SK-N-SH (cell line): ENCODE measurements at regions not wholly inside any gene's neighbourhood (a gene's known extent, or its start where the extent isn't known, plus 50 kb on each side); places are given as distances from the start of the nearest gene placed in this dataset.

ENCODE experiments used
- CTCF ChIA-PET: fragments of 300-600, 350-600 bp; formaldehyde crosslinking; extraction: SDS; loops from one replicate; lab custom pipeline; 2021; lab: Yijun Ruan, JAX
- POLR2A ChIA-PET: fragments of 350-600 bp; sonication (Branson Sonifier 250); formaldehyde crosslinking; extraction: SDS; loops from one replicate; lab custom pipeline; 2020; ENCODE audit warnings: antibody characterized with exemption, inconsistent platforms; lab: Yijun Ruan, JAX
- DNase-seq: peaks from one replicate; pipeline ENCODE4 v3.0.0; 2012
- H2AFZ ChIP-seq: fragments of 200-600 bp; sonication (generic); 2 replicates; pipeline ENCODE4 v1.8.1; 2016; ENCODE audit warnings: antibody characterized with exemption, mild to moderate bottlenecking, low read depth
- H3F3A ChIP-seq: fragments of 200-600 bp; sonication (generic); replicated peaks from 2 replicates; pipeline ENCODE3; 2016; ENCODE audit warnings: antibody characterized with exemption, mild to moderate bottlenecking; ENCODE audit not compliant: insufficient read depth
- H3K27ac ChIP-seq, 2 experiments: fragments of 200-500 bp in 1 of 2; fragments of 200-600 bp in 1 of 2; sonication (Bioruptor generic) in 1 of 2; sonication (generic), shearing (Covaris generic) in 1 of 2; 2 replicates each; pipeline versions ENCODE4 v1.5.1 to v1.6.1; 2014 to 2016; ENCODE audit warnings: low read depth in 2 of 2, inconsistent platforms in 1 of 2, low read length in 1 of 2, mild to moderate bottlenecking in 1 of 2, mixed read lengths in 1 of 2
- H3K27me3 ChIP-seq: fragments of 200-600 bp; sonication (generic), shearing (Covaris generic); 2 replicates; pipeline ENCODE4 v1.6.1; 2016; ENCODE audit warnings: mixed run types; ENCODE audit not compliant: insufficient read depth
- H3K36me3 ChIP-seq, 2 experiments: fragments of 200-500 bp in 1 of 2; fragments of 200-600 bp in 1 of 2; sonication (Bioruptor generic) in 1 of 2; sonication (generic) in 1 of 2; replicated peaks in 1 of 2; 2 replicates each; pipeline versions ENCODE3 to v1.5.1; 2014 to 2016; ENCODE audit warnings: low read length in 1 of 2, mild to moderate bottlenecking in 1 of 2; ENCODE audit not compliant: insufficient read depth in 2 of 2, control insufficient read depth in 1 of 2
- H3K4me1 ChIP-seq, 2 experiments: fragments of 200-500 bp in 1 of 2; fragments of 200-600 bp in 1 of 2; sonication (Bioruptor generic) in 1 of 2; sonication (generic), shearing (Covaris generic) in 1 of 2; 2 replicates each; pipeline versions ENCODE4 v1.5.1 to v1.6.1; 2014 to 2016; ENCODE audit warnings: low read depth in 1 of 2, low read length in 1 of 2, mixed run types in 1 of 2; ENCODE audit not compliant: insufficient read depth in 2 of 2, control insufficient read depth in 1 of 2
- H3K4me2 ChIP-seq: fragments of 200-600 bp; sonication (generic), shearing (Covaris generic); 2 replicates; pipeline ENCODE4 v1.6.1; 2017; ENCODE audit warnings: mixed run types
- H3K4me3 ChIP-seq, 2 experiments: fragments of 200-500 bp in 1 of 2; fragments of 200-600 bp in 1 of 2; sonication (Bioruptor generic) in 1 of 2; sonication (generic), shearing (Covaris generic) in 1 of 2; 2 replicates each; pipeline versions ENCODE4 v1.5.1 to v1.8.1; 2014 to 2016; ENCODE audit warnings: low read depth in 2 of 2, inconsistent platforms in 1 of 2, low read length in 1 of 2, mild to moderate bottlenecking in 1 of 2, mixed read lengths in 1 of 2, moderate library complexity in 1 of 2
- H3K79me2 ChIP-seq: fragments of 200-600 bp; sonication (generic); 2 replicates; pipeline ENCODE4 v1.8.1; 2017; ENCODE audit warnings: mild to moderate bottlenecking; ENCODE audit not compliant: insufficient read depth
- H3K9ac ChIP-seq: fragments of 200-600 bp; sonication (generic); 2 replicates; pipeline ENCODE4 v1.6.1; 2017; ENCODE audit warnings: mixed run types
- H3K9me2 ChIP-seq: fragments of 200-600 bp; sonication (generic); 2 replicates; pipeline ENCODE4 v1.6.1; 2017; ENCODE audit warnings: mixed run types
- H3K9me3 ChIP-seq: fragments of 200-600 bp; sonication (generic); 2 replicates; pipeline ENCODE4 v1.6.1; 2017; ENCODE audit warnings: mixed run types, mild to moderate bottlenecking, moderate library complexity
- H4K20me1 ChIP-seq: fragments of 200-600 bp; sonication (generic); 2 replicates; pipeline ENCODE4 v1.6.1; 2017; ENCODE audit warnings: mild to moderate bottlenecking, mixed run types; ENCODE audit not compliant: insufficient read depth
- EP300 ChIP-seq, 2 experiments: IDR thresholded peaks; 2 replicates each; pipeline versions ENCODE4 v1.4.0 to v1.6.1; 2012; ENCODE audit warnings: borderline replicate concordance in 1 of 2, low read depth in 1 of 2, low read length in 1 of 2
- EZH2phosphoT487 ChIP-seq: fragments of 200-600 bp; sonication (generic); IDR thresholded peaks from 2 replicates; pipeline ENCODE4 v1.6.1; 2017; ENCODE audit warnings: low read depth, mixed run types, mild to moderate bottlenecking, antibody characterized with exemption, moderate library complexity, borderline replicate concordance
- FOXM1 ChIP-seq: IDR thresholded peaks from 2 replicates; pipeline ENCODE4 v1.4.0; 2012; ENCODE audit warnings: low read depth, mild to moderate bottlenecking
- GABPA ChIP-seq: IDR thresholded peaks from 2 replicates; pipeline ENCODE4 v1.4.0; 2012; ENCODE audit warnings: low read depth, mild to moderate bottlenecking
- GATA2 ChIP-seq: sonication (generic); formaldehyde crosslinking; IDR thresholded peaks from 2 replicates; pipeline ENCODE4 v1.5.0; 2020; ENCODE audit warnings: mild to moderate bottlenecking, missing genetic modification reagents
- IRF3 ChIP-seq: fragments of 150-350 bp; IDR thresholded peaks from 2 replicates; pipeline ENCODE4 v1.6.1; 2016; ENCODE audit warnings: mild to moderate bottlenecking, low read depth, low read length
- MEF2A ChIP-seq: IDR thresholded peaks from 2 replicates; pipeline ENCODE4 v1.4.0; 2012; ENCODE audit warnings: low read depth, borderline replicate concordance
- MXI1 ChIP-seq: IDR thresholded peaks from 2 replicates; pipeline ENCODE4 v1.6.1; 2012; ENCODE audit warnings: mild to moderate bottlenecking, low read depth, low read length, improper control_type of control experiment
- RCOR1 ChIP-seq: fragments of 150-350 bp; IDR thresholded peaks from 2 replicates; pipeline ENCODE4 v1.6.1; 2017; ENCODE audit warnings: antibody characterized with exemption, low read length
- REST ChIP-seq: IDR thresholded peaks from 2 replicates; pipeline ENCODE4 v1.6.1; 2012; ENCODE audit warnings: mild to moderate bottlenecking, low read depth, low read length, moderate library complexity
- SIN3A ChIP-seq: IDR thresholded peaks from 2 replicates; pipeline ENCODE4 v1.6.1; 2012; ENCODE audit warnings: low read depth, mild to moderate bottlenecking, low read length, moderate library complexity, borderline replicate concordance
- SMC3 ChIP-seq: IDR thresholded peaks from 2 replicates; pipeline ENCODE4 v1.6.1; 2012; ENCODE audit warnings: low read depth, low read length, improper control_type of control experiment
- TAF1 ChIP-seq: IDR thresholded peaks from 2 replicates; pipeline ENCODE4 v1.6.1; 2012; ENCODE audit warnings: low read depth, mild to moderate bottlenecking, low read length, moderate library complexity, borderline replicate concordance
- USF2 ChIP-seq: fragments of 150-350 bp; IDR thresholded peaks from 2 replicates; pipeline ENCODE4 v1.6.1; 2017; ENCODE audit warnings: antibody characterized with exemption, low read length, low read depth, borderline replicate concordance
- WGBS: methylation state at CpG from one replicate; pipeline ENCODE4 v1.1.6; 2017; ENCODE audit warnings: low lambda C conversion rate; 5-methylcytosine and 5-hydroxymethylcytosine counted together

- ChIA-PET CTCF (no interaction called here), POLR2A (no interaction called here)
- WGBS: 59% methylated on average over 3 of the region's 3 CpGs
Measured at GRCh38 chr9:109597496-109597895, 99.4 kb upstream of the PTPN3 start.

More at GRCh38 chr9:109597496-109597895, 99.4 kb upstream of the PTPN3 start:
- no peak overlapping the region for H3K27ac ChIP-seq
- H3K36me3 ChIP-seq: no peaks in the 10 kb centered on the region
- H3K4me2 ChIP-seq: no peak overlapping the region
- no peak overlapping the region for H3K9ac ChIP-seq
- H3K4me1 ChIP-seq: no peaks in the 10 kb centered on the region
- TF ChIP-seq REST: no peak
- no peak for TF ChIP-seq GABPA
- TF ChIP-seq SIN3A: no peak
- no peak for TF ChIP-seq IRF3
- no peak for TF ChIP-seq EZH2phosphoT487
- TF ChIP-seq MEF2A: no peak
- TF ChIP-seq SMC3: no peak
- TF ChIP-seq RCOR1: no peak
- no peak for TF ChIP-seq FOXM1
- TF ChIP-seq GATA2 (CRISPR knock-in tag): no peak
- no peak for TF ChIP-seq EP300 (IDR thresholded peaks at IDR 0.05; ENCODE audit: borderline replicate concordance in 1 of 2, low read depth in 1 of 2, low read length in 1 of 2)
- no peak for TF ChIP-seq MXI1
- TF ChIP-seq USF2: no peak
- no peak for TF ChIP-seq TAF1
- no peak overlapping the region for H2AFZ ChIP-seq
- no peak for DNase-seq
- no peaks in the 10 kb centered on the region for H3K9me3 ChIP-seq
- H3F3A ChIP-seq: peaks cover 10% of the 10 kb centered on the region
- no peaks in the 10 kb centered on the region for H3K9me2 ChIP-seq
- no peaks in the 10 kb centered on the region for H4K20me1 ChIP-seq
- H3K27me3 ChIP-seq: peaks cover 11% of the 10 kb centered on the region
- no peak overlapping the region for H3K4me3 ChIP-seq
- H3K79me2 ChIP-seq: no peaks in the 10 kb centered on the region
